ENCODE measurements at regions not wholly inside any gene's neighbourhood (a gene's known extent, or its start where the extent isn't known, plus 50 kb on each side); places are given as distances from the start of the nearest gene placed in this dataset.

GRCh38 chr9:88291856-88292255, 96.4 kb upstream of the SPIN1 start:
- Mint-ChIP-seq H3K4me3 (ENCODE audit: unreplicated experiment) (no peak overlapping the region), H3K36me3 (ENCODE audit: insufficient read depth, unreplicated experiment) (no peaks in the 10 kb centered on the region), H3K4me1 (ENCODE audit: low read depth, unreplicated experiment) (no peaks in the 10 kb centered on the region), H3K9me3 (ENCODE audit: unreplicated experiment) (peaks cover 6% of the 10 kb centered on the region), H3K27me3 (ENCODE audit: insufficient read depth, unreplicated experiment) (no peaks in the 10 kb centered on the region), H3K27ac (ENCODE audit: unreplicated experiment) (no peak overlapping the region)
- no peaks in the 10 kb centered on the region for H3K9me3 ChIP-seq
- H3K27me3 ChIP-seq (replicated peaks; ENCODE audit: control insufficient read depth, insufficient read depth, low read length): no peaks in the 10 kb centered on the region
- intact Hi-C loops (cut with micrococcal nuclease; ENCODE audit: unreplicated experiment): no loop called here
- POLR2A ChIA-PET: no interaction called here
- H3K36me3 ChIP-seq (ENCODE audit: control insufficient read depth, insufficient read depth, low read length): no peaks in the 10 kb centered on the region
- H3K4me1 ChIP-seq: no peaks in the 10 kb centered on the region
- DNase-seq: no peak
- no peak for TF ChIP-seq CTCF (IDR thresholded peaks at IDR 0.05; ENCODE audit: insufficient read depth in 1 of 2, low read depth in 1 of 2, low read length in 1 of 2, severe bottlenecking in 1 of 2, unreplicated experiment in 1 of 2)
- BruUV-seq (replicated peaks): no TSS peak
- CTCF ChIA-PET: no interaction called here
- H3K4me3 ChIP-seq (ENCODE audit: low read depth, low read length): no peak overlapping the region

GRCh38 chr9:88291056-88291455, 97.2 kb upstream of the SPIN1 start:
- no peak for DNase-seq

GRCh38 chr9:88289532-88289931, 98.7 kb upstream of the SPIN1 start:
- ChIA-PET CTCF (no interaction called here), POLR2A (no interaction called here)
- intact Hi-C loops (cut with micrococcal nuclease; ENCODE audit: unreplicated experiment): no loop called here

More at GRCh38 chr9:88291056-88291455, 97.2 kb upstream of the SPIN1 start:
- no TSS peak for BruUV-seq (replicated peaks)
- Histone ChIP-seq H3K4me1 (no peaks in the 10 kb centered on the region), H3K9me3 (no peaks in the 10 kb centered on the region), H3K36me3 (ENCODE audit: control insufficient read depth, insufficient read depth, low read length) (no peaks in the 10 kb centered on the region), H3K27me3 (replicated peaks; ENCODE audit: control insufficient read depth, insufficient read depth, low read length) (no peaks in the 10 kb centered on the region), H3K4me3 (ENCODE audit: low read depth, low read length) (no peak overlapping the region)
- ChIA-PET POLR2A (no interaction called here), CTCF (no interaction called here)
- Mint-ChIP-seq H3K27me3 (ENCODE audit: insufficient read depth, unreplicated experiment) (no peaks in the 10 kb centered on the region), H3K9me3 (ENCODE audit: unreplicated experiment) (peaks cover 6% of the 10 kb centered on the region), H3K4me3 (ENCODE audit: unreplicated experiment) (no peak overlapping the region), H3K36me3 (ENCODE audit: insufficient read depth, unreplicated experiment) (no peaks in the 10 kb centered on the region), H3K27ac (ENCODE audit: unreplicated experiment) (no peak overlapping the region), H3K4me1 (ENCODE audit: low read depth, unreplicated experiment) (no peaks in the 10 kb centered on the region)
- intact Hi-C loops (cut with micrococcal nuclease; ENCODE audit: unreplicated experiment): no loop called here
- TF ChIP-seq CTCF (IDR thresholded peaks at IDR 0.05; ENCODE audit: insufficient read depth in 1 of 2, low read depth in 1 of 2, low read length in 1 of 2, severe bottlenecking in 1 of 2, unreplicated experiment in 1 of 2): no peak

More at GRCh38 chr9:88289532-88289931, 98.7 kb upstream of the SPIN1 start:
- Histone ChIP-seq H3K36me3 (ENCODE audit: control insufficient read depth, insufficient read depth, low read length) (no peaks in the 10 kb centered on the region), H3K27me3 (replicated peaks; ENCODE audit: control insufficient read depth, insufficient read depth, low read length) (no peaks in the 10 kb centered on the region), H3K9me3 (no peaks in the 10 kb centered on the region), H3K4me3 (ENCODE audit: low read depth, low read length) (no peak overlapping the region), H3K4me1 (no peaks in the 10 kb centered on the region)
- H3K36me3 Mint-ChIP-seq (ENCODE audit: insufficient read depth, unreplicated experiment): no peaks in the 10 kb centered on the region
- DNase-seq: no peak
- BruUV-seq (replicated peaks): no TSS peak
- no peaks in the 10 kb centered on the region for H3K27me3 Mint-ChIP-seq (ENCODE audit: insufficient read depth, unreplicated experiment)
- H3K4me3 Mint-ChIP-seq (ENCODE audit: unreplicated experiment): no peak overlapping the region
- H3K27ac Mint-ChIP-seq (ENCODE audit: unreplicated experiment): no peak overlapping the region
- H3K4me1 Mint-ChIP-seq (ENCODE audit: low read depth, unreplicated experiment): no peaks in the 10 kb centered on the region
- TF ChIP-seq CTCF (IDR thresholded peaks at IDR 0.05; ENCODE audit: insufficient read depth in 1 of 2, low read depth in 1 of 2, low read length in 1 of 2, severe bottlenecking in 1 of 2, unreplicated experiment in 1 of 2): no peak
- peaks cover 15% of the 10 kb centered on the region for H3K9me3 Mint-ChIP-seq (ENCODE audit: unreplicated experiment)
